MM.1S (cell line): ENCODE measurements at regions not wholly inside any gene's neighbourhood (a gene's known extent, or its start where the extent isn't known, plus 50 kb on each side); places are given as distances from the start of the nearest gene placed in this dataset.
A peak's percentile ranks its signal among the peaks of the same experiment; 100 is the strongest.

Experiments used
- DNase-seq: peaks from one replicate; pipeline ENCODE4 v3.0.0-alpha.2; 2015
- H2AFZ ChIP-seq: fragments of 300-600 bp; sonication (generic); 2 replicates; pipeline ENCODE4 v1.6.0; 2016; ENCODE audit warnings: antibody characterized with exemption, low read length
- H3F3A ChIP-seq: fragments of 300-600 bp; sonication (generic); 2 replicates; pipeline ENCODE4 v1.6.1; 2016; ENCODE audit warnings: mild to moderate bottlenecking, antibody characterized with exemption, low read length, moderate library complexity, mixed read lengths; ENCODE audit not compliant: insufficient read depth
- H3K27ac ChIP-seq: fragments of 300-600 bp; sonication (generic); 2 replicates; pipeline ENCODE4 v1.5.1; 2016; ENCODE audit warnings: mild to moderate bottlenecking, low read length
- H3K27me3 ChIP-seq: fragments of 300-600 bp; sonication (generic); replicated peaks from 2 replicates; pipeline ENCODE4 v1.6.0; 2016; ENCODE audit warnings: low read length; ENCODE audit not compliant: insufficient read depth
- H3K36me3 ChIP-seq: fragments of 300-600 bp; sonication (generic); replicated peaks from 2 replicates; pipeline ENCODE4 v1.6.1; 2016; ENCODE audit warnings: mild to moderate bottlenecking, low read length, mixed read lengths; ENCODE audit not compliant: insufficient read depth
- H3K4me1 ChIP-seq: fragments of 300-600 bp; sonication (generic); 2 replicates; pipeline ENCODE4 v1.6.1; 2016; ENCODE audit warnings: low read length, mixed read lengths
- H3K4me2 ChIP-seq: fragments of 300-600 bp; sonication (generic); 2 replicates; pipeline ENCODE4 v1.6.0; 2016; ENCODE audit warnings: low read depth, low read length
- H3K4me3 ChIP-seq: fragments of 300-600 bp; sonication (generic); 2 replicates; pipeline ENCODE4 v1.5.1; 2016; ENCODE audit warnings: low read length, mixed read lengths
- H3K79me2 ChIP-seq: fragments of 300-600 bp; sonication (generic); 2 replicates; pipeline ENCODE4 v1.6.1; 2016; ENCODE audit warnings: mixed run types, low read length, mixed read lengths
- H3K9ac ChIP-seq: fragments of 300-600 bp; sonication (generic); 2 replicates; pipeline ENCODE4 v1.6.1; 2016; ENCODE audit warnings: low read length, mixed read lengths
- H3K9me2 ChIP-seq: fragments of 300-600 bp; sonication (generic); replicated peaks from 2 replicates; pipeline ENCODE4 v1.6.1; 2016; ENCODE audit warnings: mild to moderate bottlenecking, low read length, mixed read lengths; ENCODE audit not compliant: insufficient read depth
- H3K9me3 ChIP-seq: fragments of 300-600 bp; sonication (generic); replicated peaks from 2 replicates; pipeline ENCODE4 v1.6.1; 2016; ENCODE audit warnings: mild to moderate bottlenecking, low read length, mixed read lengths; ENCODE audit not compliant: insufficient read depth
- H4K20me1 ChIP-seq: fragments of 300-600 bp; sonication (generic); 2 replicates; pipeline ENCODE4 v1.6.1; 2016; ENCODE audit warnings: mild to moderate bottlenecking, low read length, moderate library complexity, mixed read lengths; ENCODE audit not compliant: insufficient read depth
- EZH2 ChIP-seq: fragments of 300-600 bp; sonication (generic); optimal IDR thresholded peaks from 2 replicates; pipeline ENCODE3; 2017; ENCODE audit warnings: low read depth, mild to moderate bottlenecking, antibody characterized with exemption, low read length, mixed read lengths
- EZH2phosphoT487 ChIP-seq: fragments of 300-600 bp; sonication (generic); IDR thresholded peaks from 2 replicates; pipeline ENCODE4 v1.6.1; 2018; ENCODE audit warnings: antibody characterized with exemption, low read length
- TF ChIP-seq, protein P1 (sequence below): fragments of 300-600 bp; sonication (generic); IDR thresholded peaks from 2 replicates; pipeline ENCODE4 v1.5.1; 2016; ENCODE audit warnings: antibody characterized with exemption, low read length, mixed read lengths

DNA sequence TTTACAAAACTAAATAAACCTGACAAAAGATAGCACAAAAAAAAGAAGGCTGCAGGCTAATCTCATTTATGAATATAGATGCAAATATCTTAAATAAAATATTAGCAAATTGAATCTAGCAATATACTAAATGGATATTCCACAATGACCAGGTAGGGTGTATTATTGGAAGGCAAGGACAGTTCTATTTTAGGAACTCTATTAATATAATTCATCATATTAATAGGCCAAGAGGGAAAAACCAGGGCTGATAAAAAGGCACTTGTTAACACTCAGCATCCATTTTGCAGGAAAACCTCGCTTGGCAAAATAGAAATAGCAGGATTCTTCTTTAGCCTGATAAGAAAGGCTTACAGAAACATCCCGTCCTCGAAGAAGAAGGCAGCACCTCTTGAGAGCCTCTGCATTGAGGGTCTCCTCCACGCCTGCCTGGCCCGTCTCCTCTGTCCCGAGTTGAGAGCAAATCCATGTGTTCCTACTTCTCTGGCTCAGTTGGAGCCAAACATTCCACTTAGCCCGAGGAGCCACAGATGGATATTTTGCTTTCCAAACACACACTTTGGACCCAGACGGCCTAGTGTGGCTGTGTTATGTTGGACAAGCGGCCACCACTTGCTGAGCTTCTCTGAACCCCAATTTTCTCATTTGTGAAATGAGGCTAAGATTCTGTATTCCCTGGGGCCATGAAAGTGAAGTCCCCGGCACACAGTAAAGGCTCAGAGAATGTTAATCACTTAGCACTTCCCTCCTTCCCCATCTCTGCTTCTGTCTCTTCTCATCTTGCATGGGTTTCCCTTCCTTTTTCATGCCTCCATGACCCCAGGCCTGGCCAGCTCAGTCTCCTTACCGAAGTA is 181.8 kb upstream of the MVB12B start:
- no peaks in the 10 kb centered on the region for H3K9me3 ChIP-seq
- no peak overlapping the region for H3K4me2 ChIP-seq
- H3K4me1 ChIP-seq: no peaks in the 10 kb centered on the region
- no peaks in the 10 kb centered on the region for H3K9me2 ChIP-seq
- no peak for DNase-seq
- no peaks in the 10 kb centered on the region for H3K79me2 ChIP-seq
- no peak overlapping the region for H3K4me3 ChIP-seq
- H4K20me1 ChIP-seq: no peaks in the 10 kb centered on the region
- H3F3A ChIP-seq: no peaks in the 10 kb centered on the region
- no peaks in the 10 kb centered on the region for H3K36me3 ChIP-seq
- no peak overlapping the region for H3K9ac ChIP-seq
- H3K27me3 ChIP-seq: peaks cover 8% of the 10 kb centered on the region; the same call in 1 of the 2 replicates
- TF ChIP-seq, protein P1, sequence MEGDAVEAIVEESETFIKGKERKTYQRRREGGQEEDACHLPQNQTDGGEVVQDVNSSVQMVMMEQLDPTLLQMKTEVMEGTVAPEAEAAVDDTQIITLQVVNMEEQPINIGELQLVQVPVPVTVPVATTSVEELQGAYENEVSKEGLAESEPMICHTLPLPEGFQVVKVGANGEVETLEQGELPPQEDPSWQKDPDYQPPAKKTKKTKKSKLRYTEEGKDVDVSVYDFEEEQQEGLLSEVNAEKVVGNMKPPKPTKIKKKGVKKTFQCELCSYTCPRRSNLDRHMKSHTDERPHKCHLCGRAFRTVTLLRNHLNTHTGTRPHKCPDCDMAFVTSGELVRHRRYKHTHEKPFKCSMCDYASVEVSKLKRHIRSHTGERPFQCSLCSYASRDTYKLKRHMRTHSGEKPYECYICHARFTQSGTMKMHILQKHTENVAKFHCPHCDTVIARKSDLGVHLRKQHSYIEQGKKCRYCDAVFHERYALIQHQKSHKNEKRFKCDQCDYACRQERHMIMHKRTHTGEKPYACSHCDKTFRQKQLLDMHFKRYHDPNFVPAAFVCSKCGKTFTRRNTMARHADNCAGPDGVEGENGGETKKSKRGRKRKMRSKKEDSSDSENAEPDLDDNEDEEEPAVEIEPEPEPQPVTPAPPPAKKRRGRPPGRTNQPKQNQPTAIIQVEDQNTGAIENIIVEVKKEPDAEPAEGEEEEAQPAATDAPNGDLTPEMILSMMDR: no peak
- TF ChIP-seq EZH2 (no peak), EZH2phosphoT487 (no peak)
- no peak overlapping the region for H2AFZ ChIP-seq
- no peak overlapping the region for H3K27ac ChIP-seq

DNA sequence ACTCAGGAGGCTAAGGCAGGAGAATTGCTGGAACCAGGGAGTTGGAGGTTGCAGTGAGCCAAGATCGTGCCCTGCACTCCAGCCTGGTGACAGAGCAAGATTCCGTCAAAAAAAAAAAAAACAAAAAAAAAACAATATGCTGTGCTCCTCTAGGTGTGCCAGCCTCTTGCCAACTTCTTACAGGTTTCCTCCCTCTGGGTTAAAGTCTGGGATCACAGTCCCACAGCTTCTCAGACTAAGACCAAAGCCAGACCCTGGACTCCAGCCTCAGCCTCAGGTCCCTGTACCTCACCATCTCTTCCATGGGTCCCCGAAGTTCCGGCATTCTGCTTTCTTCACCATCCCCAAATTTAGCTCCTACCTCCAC is 180.8 kb upstream of the MVB12B start:
- Histone ChIP-seq H3K9me3 (no peaks in the 10 kb centered on the region), H3F3A (no peaks in the 10 kb centered on the region), H3K9me2 (no peaks in the 10 kb centered on the region), H3K79me2 (no peaks in the 10 kb centered on the region), H3K9ac (no peak overlapping the region), H3K27ac (no peak overlapping the region), H4K20me1 (no peaks in the 10 kb centered on the region), H3K4me2 (peak overlapping the region; percentile 21; the same call in 1 of the 2 replicates), H2AFZ (no peak overlapping the region), H3K36me3 (no peaks in the 10 kb centered on the region), H3K4me1 (no peaks in the 10 kb centered on the region), H3K4me3 (no peak overlapping the region), H3K27me3 (peaks cover 4% of the 10 kb centered on the region; the same call in 1 of the 2 replicates)
- DNase-seq: no peak
- TF ChIP-seq, protein P1: no peak
- TF ChIP-seq EZH2phosphoT487 (no peak), EZH2 (no peak)

DNA sequence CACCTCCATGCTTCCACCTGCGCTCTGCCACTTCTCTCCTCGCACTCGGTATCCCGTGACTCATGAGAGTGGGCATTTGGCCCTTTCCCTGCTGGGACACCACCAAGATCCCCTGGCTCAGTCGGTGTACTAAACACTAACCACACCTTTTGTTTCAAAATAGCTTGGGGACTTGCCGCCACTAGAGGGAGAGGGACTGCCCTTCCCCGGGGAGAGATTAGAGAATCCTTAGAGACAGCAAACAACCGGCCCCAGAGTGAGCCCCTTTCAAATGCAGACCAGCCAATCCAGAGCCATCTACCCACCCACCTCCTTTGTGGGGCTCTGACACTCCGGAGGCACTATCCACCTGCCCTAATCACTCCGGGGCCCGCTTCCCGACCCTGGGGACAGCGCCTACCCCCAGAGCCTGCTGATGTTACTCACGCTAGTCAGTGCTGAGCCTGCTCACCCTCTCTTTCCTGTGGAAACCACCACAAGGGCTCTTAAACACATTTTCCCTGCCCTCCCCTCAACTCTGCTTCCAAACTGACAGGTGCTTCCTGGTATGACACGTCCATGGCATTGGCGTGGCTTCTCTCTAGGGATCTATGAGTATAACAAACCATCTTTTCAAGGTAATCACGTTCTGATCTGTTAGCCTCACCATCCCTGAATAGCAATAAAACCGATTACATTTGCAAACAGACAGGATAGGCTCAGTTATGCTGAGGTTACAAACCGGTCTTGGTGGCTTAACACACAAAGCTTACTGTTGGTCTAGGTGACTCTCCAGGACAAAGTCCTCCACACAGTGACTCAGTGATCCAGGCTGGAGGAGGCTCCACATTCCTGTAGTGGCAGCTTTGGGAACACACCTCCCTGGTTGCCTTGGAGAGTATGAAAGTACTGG is 180.1 kb upstream of the MVB12B start:
- no peaks in the 10 kb centered on the region for H3K36me3 ChIP-seq
- no peak for TF ChIP-seq EZH2phosphoT487
- TF ChIP-seq, protein P1: peak; percentile 46
- no peak overlapping the region for H3K27ac ChIP-seq
- H3K79me2 ChIP-seq: no peaks in the 10 kb centered on the region
- no peak overlapping the region for H3K4me3 ChIP-seq
- H3K9me2 ChIP-seq: no peaks in the 10 kb centered on the region
- H3F3A ChIP-seq: no peaks in the 10 kb centered on the region
- no peak overlapping the region for H2AFZ ChIP-seq
- no peak for DNase-seq
- no peak overlapping the region for H3K9ac ChIP-seq
- H3K9me3 ChIP-seq: no peaks in the 10 kb centered on the region
- H3K27me3 ChIP-seq: peaks cover 4% of the 10 kb centered on the region; the same call in 1 of the 2 replicates
- no peaks in the 10 kb centered on the region for H3K4me1 ChIP-seq
- H4K20me1 ChIP-seq: no peaks in the 10 kb centered on the region
- H3K4me2 ChIP-seq: peak overlapping the region; percentile 21; the same call in 1 of the 2 replicates
